WERI-Rb-1 (cell line): ENCODE measurements at regions not wholly inside any gene's neighbourhood (a gene's known extent, or its start where the extent isn't known, plus 50 kb on each side); places are given as distances from the start of the nearest gene placed in this dataset.

Source experiments
- DNase-seq: peaks from one replicate; pipeline ENCODE4 v3.0.0-alpha.2; 2020
- H3K27ac ChIP-seq: fragments of 250-450 bp; sonication (Bioruptor Pico); 2 replicates; pipeline ENCODE4 v1.5.1; 2020; ENCODE audit warnings: mild to moderate bottlenecking, moderate library complexity
- H3K27me3 ChIP-seq: fragments of 250-450 bp; sonication (Bioruptor Pico); 2 replicates; pipeline ENCODE4 v1.5.1; 2021; ENCODE audit warnings: mild to moderate bottlenecking, low read depth, moderate library complexity; ENCODE audit not compliant: insufficient read depth, severe bottlenecking
- H3K36me3 ChIP-seq: fragments of 250-450 bp; sonication (Bioruptor Pico); 2 replicates; pipeline ENCODE4 v1.5.1; 2020; ENCODE audit warnings: mild to moderate bottlenecking, moderate library complexity
- H3K4me3 ChIP-seq: 2 replicates; pipeline ENCODE4 v1.5.1; 2011; ENCODE audit warnings: low read depth, mild to moderate bottlenecking, control low read depth, low read length
- H3K9me3 ChIP-seq: fragments of 250-450 bp; sonication (Bioruptor Pico); 2 replicates; pipeline ENCODE4 v1.5.1; 2021; ENCODE audit warnings: mild to moderate bottlenecking, moderate library complexity; ENCODE audit not compliant: severe bottlenecking
- TF ChIP-seq, protein P1 (sequence below): IDR thresholded peaks from 2 replicates; pipeline ENCODE4 v1.5.1; 2011; ENCODE audit warnings: low read depth, mild to moderate bottlenecking, control low read depth, inconsistent platforms, low read length

DNA sequence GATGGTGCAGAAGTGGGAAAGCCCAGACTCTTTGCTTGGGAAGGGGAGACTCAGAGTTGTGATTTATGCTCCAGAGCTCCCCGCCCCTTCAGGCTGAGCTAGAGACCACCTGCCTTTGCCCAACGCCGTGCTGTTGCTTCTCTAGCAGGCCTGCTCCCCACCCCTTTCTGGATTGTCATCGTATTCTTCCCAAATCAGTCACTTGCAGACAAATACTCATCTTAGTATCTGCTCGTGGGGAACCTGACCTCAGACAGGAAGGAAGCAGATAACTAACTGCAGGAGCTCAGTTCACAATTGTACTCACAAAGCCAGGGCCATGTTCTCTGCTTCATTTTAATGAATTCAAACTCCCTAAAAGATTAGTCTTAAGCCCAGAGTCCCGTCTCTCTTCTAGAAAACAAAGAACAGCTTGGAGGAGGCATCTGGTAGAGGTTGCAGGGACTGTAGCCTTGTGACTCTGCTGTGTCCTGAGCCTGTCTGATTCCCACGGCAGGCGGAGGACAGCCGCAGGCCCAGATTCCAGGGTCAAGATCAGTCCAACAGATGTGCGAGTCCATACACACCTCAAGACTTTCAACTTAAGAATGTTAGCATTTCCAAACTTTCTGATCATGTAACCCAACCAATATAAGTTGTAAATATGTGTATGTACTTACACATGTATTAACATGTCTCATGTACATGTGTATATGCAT lies 57.2 kb upstream of the GGTLC1 start:
- TF ChIP-seq, protein P1, sequence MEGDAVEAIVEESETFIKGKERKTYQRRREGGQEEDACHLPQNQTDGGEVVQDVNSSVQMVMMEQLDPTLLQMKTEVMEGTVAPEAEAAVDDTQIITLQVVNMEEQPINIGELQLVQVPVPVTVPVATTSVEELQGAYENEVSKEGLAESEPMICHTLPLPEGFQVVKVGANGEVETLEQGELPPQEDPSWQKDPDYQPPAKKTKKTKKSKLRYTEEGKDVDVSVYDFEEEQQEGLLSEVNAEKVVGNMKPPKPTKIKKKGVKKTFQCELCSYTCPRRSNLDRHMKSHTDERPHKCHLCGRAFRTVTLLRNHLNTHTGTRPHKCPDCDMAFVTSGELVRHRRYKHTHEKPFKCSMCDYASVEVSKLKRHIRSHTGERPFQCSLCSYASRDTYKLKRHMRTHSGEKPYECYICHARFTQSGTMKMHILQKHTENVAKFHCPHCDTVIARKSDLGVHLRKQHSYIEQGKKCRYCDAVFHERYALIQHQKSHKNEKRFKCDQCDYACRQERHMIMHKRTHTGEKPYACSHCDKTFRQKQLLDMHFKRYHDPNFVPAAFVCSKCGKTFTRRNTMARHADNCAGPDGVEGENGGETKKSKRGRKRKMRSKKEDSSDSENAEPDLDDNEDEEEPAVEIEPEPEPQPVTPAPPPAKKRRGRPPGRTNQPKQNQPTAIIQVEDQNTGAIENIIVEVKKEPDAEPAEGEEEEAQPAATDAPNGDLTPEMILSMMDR: no peak
- peak; percentile 15 for DNase-seq
- H3K27me3 ChIP-seq: no peaks in the 10 kb centered on the region
- H3K27ac ChIP-seq: no peak overlapping the region
- H3K4me3 ChIP-seq: no peak overlapping the region
- no peaks in the 10 kb centered on the region for H3K36me3 ChIP-seq
- H3K9me3 ChIP-seq: no peaks in the 10 kb centered on the region

DNA sequence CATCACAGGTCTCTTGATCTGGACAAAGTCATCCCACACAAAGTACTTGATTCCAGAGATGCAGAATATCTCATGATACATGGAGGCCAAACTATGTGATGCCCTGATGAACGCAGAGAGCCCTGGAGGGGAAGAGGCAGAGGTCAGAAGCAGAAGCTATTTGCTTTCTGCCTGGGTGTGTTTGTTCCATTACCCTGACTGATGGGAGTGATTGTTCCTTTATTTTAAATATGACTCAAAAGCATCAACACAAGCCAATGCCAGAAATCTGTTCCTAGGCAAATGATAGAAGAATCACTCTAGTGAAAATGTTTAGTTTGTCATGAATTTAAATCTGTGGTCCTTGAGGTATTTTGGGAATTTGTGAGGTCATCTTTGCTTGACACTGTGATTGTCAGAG lies 54.7 kb upstream of the GGTLC1 start:
- Histone ChIP-seq H3K27me3 (no peaks in the 10 kb centered on the region), H3K36me3 (no peaks in the 10 kb centered on the region), H3K27ac (no peak overlapping the region), H3K4me3 (no peak overlapping the region), H3K9me3 (no peaks in the 10 kb centered on the region)
- TF ChIP-seq, protein P1: no peak
- no peak for DNase-seq

DNA sequence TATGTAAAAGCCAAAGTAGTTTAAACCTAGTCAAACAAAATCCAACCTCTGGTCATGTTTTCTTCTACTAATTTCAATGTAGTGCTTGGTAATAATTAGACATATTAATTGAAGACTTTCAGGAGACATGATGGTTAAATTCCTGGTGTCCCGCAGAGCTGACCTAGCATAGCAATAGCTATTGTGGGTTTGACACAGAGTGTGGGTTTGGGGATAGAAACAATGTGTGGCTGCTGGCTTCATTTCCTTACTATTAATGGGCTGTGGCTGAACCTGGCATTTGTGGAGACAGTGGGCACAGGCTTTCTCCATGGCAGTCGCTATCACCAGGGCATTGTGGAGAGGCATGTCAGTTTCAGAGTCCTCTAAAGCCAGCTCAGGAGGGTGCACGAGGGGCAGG lies 54.1 kb upstream of the GGTLC1 start:
- Histone ChIP-seq H3K36me3 (no peaks in the 10 kb centered on the region), H3K27me3 (no peaks in the 10 kb centered on the region), H3K4me3 (no peak overlapping the region), H3K9me3 (no peaks in the 10 kb centered on the region), H3K27ac (no peak overlapping the region)
- no peak for DNase-seq
- TF ChIP-seq, protein P1: no peak

DNA sequence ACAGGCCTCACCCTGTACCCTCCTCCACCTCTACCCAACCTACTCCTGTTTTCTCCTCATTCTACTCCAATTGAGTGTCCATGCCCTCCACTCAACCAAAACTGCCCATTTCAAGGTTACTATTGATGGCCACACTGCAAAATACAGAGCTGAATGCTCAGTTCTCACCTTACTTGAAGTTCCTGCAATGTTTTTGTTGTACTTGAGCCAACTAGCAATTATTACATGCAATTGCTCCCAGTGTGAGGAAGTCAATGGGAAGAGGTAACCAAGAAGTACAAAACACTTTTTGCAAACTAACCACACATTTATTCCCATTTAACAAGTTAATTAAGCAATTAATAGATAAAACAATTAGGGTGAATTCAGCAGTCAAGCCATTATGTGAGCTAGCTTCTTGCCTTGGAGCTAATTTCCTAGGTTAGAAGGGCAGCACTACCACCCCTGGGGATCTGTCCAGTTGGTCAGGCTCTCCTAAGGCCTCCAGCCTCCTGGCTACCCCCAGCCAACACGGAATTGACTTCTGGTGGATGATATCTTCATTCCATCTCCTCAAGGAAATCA lies 52.4 kb upstream of the GGTLC1 start:
- DNase-seq: no peak
- H3K9me3 ChIP-seq: no peaks in the 10 kb centered on the region
- no peaks in the 10 kb centered on the region for H3K36me3 ChIP-seq
- H3K4me3 ChIP-seq: no peak overlapping the region
- H3K27ac ChIP-seq: no peak overlapping the region
- no peaks in the 10 kb centered on the region for H3K27me3 ChIP-seq
- TF ChIP-seq, protein P1: no peak

DNA sequence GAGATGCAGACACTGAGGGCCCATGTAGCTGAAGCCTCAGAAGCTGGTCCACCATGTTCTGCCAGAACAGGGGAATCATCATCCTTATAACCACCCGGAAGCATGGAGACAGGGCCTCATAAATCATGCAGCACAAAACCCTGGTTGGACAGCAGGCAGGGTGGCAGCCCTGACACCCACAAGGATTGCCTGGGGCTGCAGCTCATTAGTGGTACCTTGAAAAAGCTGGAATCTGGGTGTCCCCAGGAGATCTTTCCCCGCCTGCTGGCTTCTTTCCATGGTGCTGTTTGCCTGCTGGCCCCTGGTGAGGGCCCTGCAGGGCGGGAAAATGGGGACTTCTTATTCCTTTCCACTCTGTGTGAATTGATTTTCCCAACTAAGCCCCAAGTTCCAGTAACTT lies 50.6 kb upstream of the GGTLC1 start:
- TF ChIP-seq, protein P1: no peak
- no peak for DNase-seq
- Histone ChIP-seq H3K27ac (no peak overlapping the region), H3K27me3 (no peaks in the 10 kb centered on the region), H3K4me3 (no peak overlapping the region), H3K9me3 (no peaks in the 10 kb centered on the region), H3K36me3 (no peaks in the 10 kb centered on the region)
